HUES6 (cell line): ENCODE measurements at regions not wholly inside any gene's neighbourhood (a gene's known extent, or its start where the extent isn't known, plus 50 kb on each side); places are given as distances from the start of the nearest gene placed in this dataset.

Experiments
- H3K27ac ChIP-seq: 2 replicates; pipeline ENCODE4 v1.7.0; 2013; ENCODE audit warnings: low read depth, mild to moderate bottlenecking, low read length, inconsistent platforms
- H3K27me3 ChIP-seq: 2 replicates; pipeline ENCODE4 v1.6.1; 2013; ENCODE audit warnings: low read length; ENCODE audit not compliant: control insufficient read depth, insufficient read depth
- H3K36me3 ChIP-seq: 2 replicates; pipeline ENCODE4 v1.6.1; 2013; ENCODE audit warnings: low read length; ENCODE audit not compliant: control insufficient read depth, insufficient read depth
- H3K4me1 ChIP-seq: 2 replicates; pipeline ENCODE4 v1.6.1; 2013; ENCODE audit warnings: low read length; ENCODE audit not compliant: control insufficient read depth, insufficient read depth
- H3K4me3 ChIP-seq: 2 replicates; pipeline ENCODE4 v1.5.1; 2013; ENCODE audit warnings: low read depth, low read length
- H3K9ac ChIP-seq: one replicate; pipeline ENCODE4 v1.6.1; 2013; ENCODE audit warnings: mild to moderate bottlenecking, low read length
- H3K9me3 ChIP-seq: 2 replicates; pipeline ENCODE4 v1.6.1; 2013; ENCODE audit warnings: low read depth, low read length; ENCODE audit not compliant: control insufficient read depth, insufficient read depth

DNA sequence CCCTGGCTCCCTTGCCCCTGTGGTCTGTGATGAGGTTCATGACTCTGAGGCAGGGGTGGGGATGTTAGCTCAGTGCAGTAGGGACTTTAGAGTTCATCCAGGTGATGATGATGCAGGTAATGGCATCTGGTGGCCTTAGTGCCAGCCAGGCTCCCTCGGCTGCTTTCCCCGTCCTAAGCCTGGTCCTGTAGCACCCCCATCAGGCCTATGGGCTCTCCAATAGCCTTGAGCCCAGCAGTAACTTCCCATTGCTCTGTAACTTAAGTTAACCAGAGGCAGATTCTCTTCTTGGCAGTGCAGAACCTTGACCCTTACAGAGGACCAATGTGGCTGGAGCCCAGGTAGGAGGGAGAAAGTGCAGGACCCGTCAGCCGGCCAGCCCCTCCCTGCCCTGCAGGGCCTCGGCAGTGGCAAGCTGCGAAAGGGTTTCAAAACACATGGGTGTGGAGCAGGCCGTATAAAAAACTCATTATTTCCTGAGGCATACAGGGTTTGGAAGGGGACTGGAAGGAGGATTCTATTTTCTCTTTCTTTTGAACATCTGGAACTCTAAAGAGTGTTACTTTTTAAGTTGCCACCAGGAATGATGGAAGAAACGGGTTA, 406.9 kb downstream of the CDH26 start:
- Histone ChIP-seq H3K4me3 (no peak overlapping the region), H3K4me1 (peaks cover 5% of the 10 kb centered on the region; the same call in 1 of the 2 replicates), H3K36me3 (no peaks in the 10 kb centered on the region), H3K9me3 (no peaks in the 10 kb centered on the region; the same call in 1 of the 2 replicates), H3K9ac (no peak overlapping the region), H3K27me3 (no peaks in the 10 kb centered on the region), H3K27ac (no peak overlapping the region)

DNA sequence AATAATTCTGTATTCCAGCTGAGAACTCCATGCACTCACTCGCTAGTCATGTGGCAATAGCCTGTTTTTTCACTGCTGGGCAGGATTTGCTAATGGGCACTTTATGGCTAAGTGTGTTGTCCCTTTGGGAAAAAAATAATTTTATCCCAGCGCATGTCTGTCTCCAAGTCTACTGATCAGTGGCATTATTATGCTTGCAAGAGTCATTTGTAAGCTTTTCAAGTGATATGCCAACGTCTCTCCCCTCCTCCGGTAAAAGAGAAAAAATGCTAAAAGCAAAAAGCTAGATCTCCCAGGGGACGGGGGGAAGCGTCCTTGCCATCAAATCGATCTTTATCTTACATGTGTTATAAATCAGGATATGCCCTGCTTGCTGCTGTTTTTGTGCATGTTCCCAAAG, 407.7 kb downstream of the CDH26 start:
- Histone ChIP-seq H3K36me3 (no peaks in the 10 kb centered on the region), H3K4me1 (peaks cover 5% of the 10 kb centered on the region; the same call in 1 of the 2 replicates), H3K9ac (no peak overlapping the region), H3K27ac (no peak overlapping the region), H3K9me3 (no peaks in the 10 kb centered on the region; the same call in 1 of the 2 replicates), H3K4me3 (no peak overlapping the region), H3K27me3 (no peaks in the 10 kb centered on the region)

DNA sequence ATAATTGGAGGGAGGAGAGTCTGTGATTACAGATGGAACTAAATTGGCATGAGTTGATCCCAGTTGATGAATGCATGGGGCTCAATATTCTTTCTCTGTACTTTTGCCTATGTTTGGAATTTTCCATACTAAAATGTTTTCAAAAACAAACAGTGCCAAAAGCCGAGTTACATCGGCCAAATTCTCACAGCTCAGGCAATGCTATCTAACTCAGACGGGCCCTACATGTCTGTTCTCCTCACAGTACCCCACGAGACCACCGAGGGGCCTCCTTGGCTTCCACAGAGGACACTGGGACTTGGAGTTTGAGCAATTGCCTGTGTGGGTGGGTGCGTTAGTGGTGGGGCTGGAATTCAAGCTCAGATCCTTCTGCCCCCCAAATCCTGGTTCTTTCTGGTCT, 413.2 kb downstream of the CDH26 start:
- Histone ChIP-seq H3K27me3 (no peaks in the 10 kb centered on the region), H3K27ac (no peak overlapping the region), H3K9me3 (no peaks in the 10 kb centered on the region; the same call in 1 of the 2 replicates), H3K4me1 (no peaks in the 10 kb centered on the region), H3K36me3 (no peaks in the 10 kb centered on the region), H3K9ac (no peak overlapping the region), H3K4me3 (no peak overlapping the region)

DNA sequence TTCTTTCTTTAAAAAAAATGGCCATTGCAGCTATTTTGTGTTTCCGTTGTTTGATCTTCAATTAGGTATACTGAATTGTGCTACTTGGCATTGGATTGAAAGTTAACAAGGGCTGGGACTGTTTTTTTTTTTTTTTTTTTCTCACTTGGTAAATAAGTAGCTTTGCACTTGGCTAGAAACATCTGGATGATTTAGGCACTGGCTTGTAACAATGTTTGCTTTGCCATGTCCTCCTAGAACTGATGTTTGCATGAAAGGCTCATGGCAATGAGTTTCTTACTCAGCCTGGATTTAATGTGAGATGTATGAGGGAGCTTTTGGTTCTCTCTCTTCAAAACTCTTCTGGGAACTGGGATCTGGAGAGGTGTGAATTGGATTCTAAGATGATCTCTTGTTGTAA, 414.1 kb downstream of the CDH26 start:
- no peaks in the 10 kb centered on the region for H3K36me3 ChIP-seq
- no peak overlapping the region for H3K27ac ChIP-seq
- H3K4me1 ChIP-seq: no peaks in the 10 kb centered on the region
- H3K4me3 ChIP-seq: no peak overlapping the region
- H3K27me3 ChIP-seq: no peaks in the 10 kb centered on the region
- no peaks in the 10 kb centered on the region; the same call in 1 of the 2 replicates for H3K9me3 ChIP-seq
- H3K9ac ChIP-seq: no peak overlapping the region

DNA sequence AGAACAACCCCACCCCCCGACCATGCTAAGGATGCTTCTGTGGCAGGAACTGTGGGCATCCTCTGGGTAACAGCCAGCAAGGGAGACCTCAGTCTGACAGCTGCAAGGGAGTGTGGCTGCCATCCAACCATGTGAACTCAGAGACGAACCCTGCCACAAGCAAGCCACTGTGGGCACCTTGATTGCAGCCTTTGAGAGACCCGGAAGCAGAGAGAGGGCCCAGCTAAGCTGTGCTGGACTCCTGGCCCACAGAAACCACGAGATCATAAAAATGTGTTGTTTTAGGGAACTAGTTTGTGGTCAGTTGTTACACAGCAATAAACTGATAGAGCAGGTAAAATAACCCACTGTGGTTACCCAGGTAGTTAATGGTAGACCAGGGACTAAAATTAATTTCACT, 414.6 kb downstream of the CDH26 start:
- H3K36me3 ChIP-seq: no peaks in the 10 kb centered on the region
- no peak overlapping the region for H3K27ac ChIP-seq
- H3K4me3 ChIP-seq: no peak overlapping the region
- no peaks in the 10 kb centered on the region for H3K4me1 ChIP-seq
- H3K27me3 ChIP-seq: no peaks in the 10 kb centered on the region
- H3K9me3 ChIP-seq: no peaks in the 10 kb centered on the region; the same call in 1 of the 2 replicates
- H3K9ac ChIP-seq: no peak overlapping the region

DNA sequence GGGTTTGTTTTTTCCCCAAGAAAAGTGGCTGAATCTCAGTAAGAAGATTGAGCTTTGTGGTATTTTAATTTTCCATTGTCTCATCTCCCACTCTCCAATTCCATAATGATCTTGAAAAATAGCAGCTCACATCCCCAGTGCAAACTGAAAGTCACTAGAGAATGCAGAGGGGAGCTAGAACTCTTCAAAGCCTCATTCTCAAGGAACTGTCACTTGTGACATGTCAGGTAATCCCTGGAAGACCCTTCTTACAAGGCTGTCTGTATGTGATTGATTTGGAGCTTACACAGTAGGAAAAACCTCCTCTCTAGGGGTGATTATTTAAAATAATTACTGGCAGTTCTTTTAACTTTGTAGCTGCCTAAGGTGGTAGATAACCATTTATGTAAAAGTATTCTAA, 420.4 kb downstream of the CDH26 start:
- Histone ChIP-seq H3K9ac (no peak overlapping the region), H3K36me3 (no peaks in the 10 kb centered on the region), H3K9me3 (no peaks in the 10 kb centered on the region), H3K27me3 (no peaks in the 10 kb centered on the region), H3K27ac (no peak overlapping the region), H3K4me1 (no peaks in the 10 kb centered on the region), H3K4me3 (no peak overlapping the region)

DNA sequence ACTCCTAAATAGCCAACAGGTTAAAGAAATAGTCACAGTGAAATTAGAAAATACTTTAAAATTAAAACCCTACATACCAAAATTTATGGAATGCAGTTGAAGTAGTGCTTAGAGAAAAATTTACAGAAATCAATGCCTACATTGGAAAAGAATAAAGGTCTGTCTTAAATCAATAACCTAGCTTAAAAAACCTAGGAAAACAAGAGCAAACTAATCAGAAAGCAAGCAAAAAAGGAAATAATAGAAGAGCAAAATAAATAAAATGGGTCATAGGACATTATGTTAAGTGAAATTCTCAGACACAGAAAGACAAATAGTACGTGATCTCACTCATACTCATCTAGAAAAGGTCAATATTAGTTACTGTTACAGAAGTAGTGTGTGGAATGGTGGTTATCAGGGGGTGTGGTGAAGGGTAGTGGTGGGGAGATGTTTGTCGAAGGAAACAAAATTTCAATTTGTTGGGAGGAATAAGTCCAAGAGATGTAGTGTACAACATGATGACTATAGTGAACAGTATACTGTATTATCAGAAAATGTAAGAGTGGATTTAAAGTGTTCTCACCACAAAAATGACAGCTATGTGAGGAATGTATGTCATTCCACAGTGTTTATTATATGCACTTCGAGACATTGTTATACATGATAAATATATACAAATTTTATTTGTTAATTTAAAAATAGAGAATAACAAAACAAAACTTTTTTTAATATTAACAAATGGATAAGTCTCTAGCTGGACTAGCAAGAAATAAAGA, 423.6 kb downstream of the CDH26 start:
- H3K36me3 ChIP-seq: no peaks in the 10 kb centered on the region
- no peaks in the 10 kb centered on the region for H3K9me3 ChIP-seq
- H3K4me1 ChIP-seq: no peaks in the 10 kb centered on the region
- H3K27me3 ChIP-seq: no peaks in the 10 kb centered on the region
- no peak overlapping the region for H3K9ac ChIP-seq
- no peak overlapping the region for H3K4me3 ChIP-seq
- no peak overlapping the region for H3K27ac ChIP-seq

DNA sequence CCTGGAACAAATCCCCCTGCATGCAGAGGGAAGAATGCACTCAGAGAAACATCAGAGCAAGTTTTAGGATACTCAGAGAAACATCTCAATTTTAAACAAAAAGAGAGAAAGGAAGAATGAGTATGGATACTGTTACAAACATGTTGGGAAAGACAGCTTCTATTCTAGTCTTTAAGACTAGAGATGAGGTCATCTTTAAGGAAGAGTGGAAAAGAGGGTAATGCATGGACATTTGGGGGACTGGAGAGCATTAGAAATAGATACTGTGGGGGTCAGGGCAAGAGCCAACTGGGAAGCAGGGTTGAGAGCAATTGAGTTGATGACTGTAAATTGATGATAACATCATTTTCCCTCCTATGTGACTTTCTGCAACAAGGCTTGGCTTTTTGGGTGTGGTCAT, 431.2 kb downstream of the CDH26 start:
- H3K9me3 ChIP-seq: 0 out of 2 replicates have a peak, but pooled peaks cover 2% of the 10 kb centered on the region
- H3K9ac ChIP-seq: no peak overlapping the region
- no peak overlapping the region for H3K27ac ChIP-seq
- no peaks in the 10 kb centered on the region for H3K4me1 ChIP-seq
- H3K36me3 ChIP-seq: no peaks in the 10 kb centered on the region
- H3K4me3 ChIP-seq: no peak overlapping the region
- peaks cover 22% of the 10 kb centered on the region; the same call in 1 of the 2 replicates for H3K27me3 ChIP-seq

DNA sequence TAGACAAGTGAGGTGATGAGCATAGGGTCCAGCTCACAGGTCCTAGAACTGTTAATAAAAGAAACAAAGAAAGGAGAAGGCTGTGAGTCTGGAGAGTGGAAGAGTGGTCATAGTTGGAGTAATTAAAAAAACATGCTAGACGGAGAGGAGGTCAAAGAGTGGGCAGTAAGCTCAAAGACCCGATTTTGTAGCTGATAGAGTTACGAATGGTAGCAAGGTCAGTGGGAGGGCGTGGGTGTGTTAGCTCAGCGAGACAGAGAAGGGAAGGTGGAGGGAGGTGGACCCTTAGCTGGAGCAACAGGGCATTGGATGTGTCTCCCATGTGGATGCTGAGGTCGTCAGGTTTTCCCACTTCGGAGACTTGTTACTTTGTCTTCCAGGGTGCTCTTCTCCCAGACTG, 431.7 kb downstream of the CDH26 start:
- H3K9ac ChIP-seq: no peak overlapping the region
- no peak overlapping the region for H3K4me3 ChIP-seq
- H3K4me1 ChIP-seq: no peaks in the 10 kb centered on the region
- peaks cover 22% of the 10 kb centered on the region; the same call in 1 of the 2 replicates for H3K27me3 ChIP-seq
- H3K36me3 ChIP-seq: no peaks in the 10 kb centered on the region
- H3K27ac ChIP-seq: no peak overlapping the region
- H3K9me3 ChIP-seq: 0 out of 2 replicates have a peak, but pooled peaks cover 2% of the 10 kb centered on the region

DNA sequence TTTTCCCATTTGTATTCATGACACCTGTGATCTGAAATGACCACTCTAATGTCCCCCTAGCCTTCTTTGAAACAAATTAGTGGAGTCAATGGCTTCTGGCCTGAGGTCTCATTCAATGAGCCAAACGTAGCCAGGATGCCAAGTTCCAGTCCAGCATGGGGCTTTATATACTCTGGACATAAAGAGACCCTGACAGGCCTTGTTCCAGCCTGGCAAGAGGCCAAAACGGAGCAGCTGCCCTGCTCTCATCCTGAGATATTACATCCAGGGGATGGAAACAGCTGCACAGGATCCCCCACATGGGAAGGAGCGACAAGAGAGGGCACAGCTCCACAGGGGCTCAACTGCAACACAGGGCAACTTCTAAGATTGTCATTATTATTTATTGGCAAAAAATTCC, 437.8 kb downstream of the CDH26 start:
- Histone ChIP-seq H3K36me3 (no peaks in the 10 kb centered on the region), H3K9ac (no peak overlapping the region), H3K27me3 (peaks cover 3% of the 10 kb centered on the region; the same call in 1 of the 2 replicates), H3K9me3 (peaks cover 12% of the 10 kb centered on the region), H3K27ac (no peak overlapping the region), H3K4me1 (no peaks in the 10 kb centered on the region), H3K4me3 (no peak overlapping the region)

DNA sequence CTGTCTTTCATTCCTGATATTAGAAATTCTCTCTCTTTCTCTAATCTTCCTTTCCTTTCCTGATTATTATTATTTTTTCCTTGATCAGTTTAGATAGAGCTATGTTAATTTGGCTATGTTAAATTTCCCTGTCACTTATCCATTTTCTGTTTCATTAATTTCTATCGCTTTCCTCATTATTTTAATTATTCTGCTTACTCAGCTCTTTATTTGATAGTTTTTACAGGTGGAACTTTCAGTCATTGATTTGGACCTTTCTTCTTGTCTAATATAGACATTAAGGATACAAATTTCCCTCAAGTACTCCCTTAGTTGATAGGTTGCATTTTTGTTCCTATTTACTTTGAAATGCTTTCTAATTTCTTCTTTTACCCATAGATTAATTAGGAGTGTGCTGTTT, 442.3 kb downstream of the CDH26 start:
- H3K27ac ChIP-seq: no peak overlapping the region
- no peak overlapping the region for H3K9ac ChIP-seq
- H3K27me3 ChIP-seq: no peaks in the 10 kb centered on the region
- H3K4me1 ChIP-seq: no peaks in the 10 kb centered on the region
- H3K9me3 ChIP-seq: peaks cover 10% of the 10 kb centered on the region
- no peaks in the 10 kb centered on the region for H3K36me3 ChIP-seq
- H3K4me3 ChIP-seq: no peak overlapping the region
